ENCODE measurements at regions not wholly inside any gene's neighbourhood (a gene's known extent, or its start where the extent isn't known, plus 50 kb on each side); places are given as distances from the start of the nearest gene placed in this dataset.

- no peak overlapping the region for H3K4me3 ChIP-seq
- no peaks in the 10 kb centered on the region for H3K4me1 ChIP-seq
- H3K9me3 ChIP-seq, result no peaks in the 10 kb centered on the region
- no peak for TF ChIP-seq POLR2AphosphoS5 (IDR thresholded peaks at IDR 0.05)
- no peak for TF ChIP-seq CTCF (IDR thresholded peaks at IDR 0.05)
- H3K27ac ChIP-seq, result no peak overlapping the region
- DNase-seq (ENCODE audit: low spot score in 2 of 2), result no peak
- no peaks in the 10 kb centered on the region for H3K27me3 ChIP-seq
- no peaks in the 10 kb centered on the region for H3K36me3 ChIP-seq
- intact Hi-C loops (cut with DNase I; ENCODE audit: low total_unique reads), result no loop called here
Measured at GRCh38 chr1:212526111-212526491, 82.5 kb upstream of the ATF3 start.

GRCh38 chr1:212528501-212528900, 80.1 kb upstream of the ATF3 start:
- TF ChIP-seq POLR2A (IDR thresholded peaks at IDR 0.05) (no peak), POLR2AphosphoS5 (IDR thresholded peaks at IDR 0.05) (no peak), CTCF (IDR thresholded peaks at IDR 0.05) (no peak)
- H3K36me3 ChIP-seq, result no peaks in the 10 kb centered on the region
- H3K4me3 ChIP-seq, result no peak overlapping the region
- no peaks in the 10 kb centered on the region for H3K27me3 ChIP-seq
- intact Hi-C loops (cut with DNase I; ENCODE audit: low total_unique reads), result no loop called here
- no peak overlapping the region for H3K27ac ChIP-seq
- DNase-seq (ENCODE audit: low spot score in 2 of 2), result no peak
- H3K4me1 ChIP-seq, result no peaks in the 10 kb centered on the region
- no peaks in the 10 kb centered on the region for H3K9me3 ChIP-seq

- no peaks in the 10 kb centered on the region for H3K36me3 ChIP-seq
- DNase-seq (ENCODE audit: low spot score in 2 of 2), result no peak
- no peaks in the 10 kb centered on the region for H3K9me3 ChIP-seq
- H3K27ac ChIP-seq, result no peak overlapping the region
- intact Hi-C loops (cut with DNase I; ENCODE audit: low total_unique reads), result no loop called here
- no peak for TF ChIP-seq POLR2A (IDR thresholded peaks at IDR 0.05)
- no peak for TF ChIP-seq CTCF (IDR thresholded peaks at IDR 0.05)
- TF ChIP-seq POLR2AphosphoS5 (IDR thresholded peaks at IDR 0.05), result no peak
- no peaks in the 10 kb centered on the region for H3K27me3 ChIP-seq
- H3K4me1 ChIP-seq, result no peaks in the 10 kb centered on the region
- no peak overlapping the region for H3K4me3 ChIP-seq
Measured at GRCh38 chr1:212529211-212529741, 79.3 kb upstream of the ATF3 start.

- no peaks in the 10 kb centered on the region for H3K9me3 ChIP-seq
- H3K27ac ChIP-seq, result peak overlapping the region in 1 of 2 donors; percentile 15
- DNase-seq (ENCODE audit: low spot score in 2 of 2), result no peak
- H3K4me1 ChIP-seq, result no peaks in the 10 kb centered on the region
- no peak overlapping the region for H3K4me3 ChIP-seq
- H3K36me3 ChIP-seq, result no peaks in the 10 kb centered on the region
- H3K27me3 ChIP-seq, result no peaks in the 10 kb centered on the region
- intact Hi-C loops (cut with DNase I; ENCODE audit: low total_unique reads), result no loop called here
- TF ChIP-seq POLR2AphosphoS5 (IDR thresholded peaks at IDR 0.05) (no peak), POLR2A (IDR thresholded peaks at IDR 0.05) (no peak), CTCF (IDR thresholded peaks at IDR 0.05) (no peak)
Measured at GRCh38 chr1:212531267-212531666, 77.3 kb upstream of the ATF3 start.

- DNase-seq (ENCODE audit: low spot score in 2 of 2), result no peak
- no peak overlapping the region for H3K27ac ChIP-seq
- intact Hi-C loops (cut with DNase I; ENCODE audit: low total_unique reads), result no loop called here
Measured at GRCh38 chr1:212531796-212532195, 76.8 kb upstream of the ATF3 start.

More at GRCh38 chr1:212531796-212532195, 76.8 kb upstream of the ATF3 start:
- Histone ChIP-seq H3K4me1 (no peaks in the 10 kb centered on the region), H3K27me3 (no peaks in the 10 kb centered on the region), H3K36me3 (no peaks in the 10 kb centered on the region), H3K4me3 (no peak overlapping the region), H3K9me3 (no peaks in the 10 kb centered on the region)
- TF ChIP-seq POLR2AphosphoS5 (IDR thresholded peaks at IDR 0.05), result no peak
- TF ChIP-seq CTCF (IDR thresholded peaks at IDR 0.05), result no peak
- no peak for TF ChIP-seq POLR2A (IDR thresholded peaks at IDR 0.05)
